Mucosa of rectum (tissue), 2 donors: ENCODE measurements at regions not wholly inside any gene's neighbourhood (a gene's known extent, or its start where the extent isn't known, plus 50 kb on each side); places are given as distances from the start of the nearest gene placed in this dataset.

Source experiments
- H3K27ac ChIP-seq, 2 donors: one replicate each; pipeline ENCODE4 v1.7.0; 2013; ENCODE audit warnings: inconsistent platforms in 2 of 2, low read depth in 2 of 2, low read length in 2 of 2
- H3K27me3 ChIP-seq, 2 donors: one replicate each; pipeline ENCODE4 v1.7.0; 2013; ENCODE audit warnings: low read length in 2 of 2; ENCODE audit not compliant: control insufficient read depth in 2 of 2, insufficient read depth in 2 of 2
- H3K36me3 ChIP-seq, 2 donors: one replicate each; pipeline ENCODE4 v1.7.0; 2013; ENCODE audit warnings: low read length in 2 of 2; ENCODE audit not compliant: control insufficient read depth in 2 of 2, insufficient read depth in 2 of 2
- H3K4me1 ChIP-seq, 2 donors: one replicate each; pipeline ENCODE4 v1.7.0; 2013; ENCODE audit warnings: low read length in 2 of 2, mild to moderate bottlenecking in 1 of 2; ENCODE audit not compliant: control insufficient read depth in 2 of 2, insufficient read depth in 2 of 2
- H3K4me3 ChIP-seq, 2 donors: one replicate each; pipeline ENCODE4 v1.7.0; 2013; ENCODE audit warnings: low read length in 2 of 2
- H3K9ac ChIP-seq, 2 donors: one replicate each; pipeline ENCODE4 v1.7.0; 2013; ENCODE audit warnings: low read length in 2 of 2, low read depth in 1 of 2, mild to moderate bottlenecking in 1 of 2
- H3K9me3 ChIP-seq, 2 donors: one replicate each; pipeline ENCODE4 v1.7.0; 2013; ENCODE audit warnings: low read length in 2 of 2; ENCODE audit not compliant: control insufficient read depth in 2 of 2
- donor health status: healthy.
- donor health status: Normal muscosa, but diverticular disease.

- Histone ChIP-seq H3K27me3 (no peaks in the 10 kb centered on the region), H3K9me3 (no peaks in the 10 kb centered on the region), H3K4me1 (peaks cover 5 to 21% of the 10 kb centered on the region in 2 donors), H3K4me3 (peak overlapping the region; percentile 39 to 48), H3K36me3 (no peaks in the 10 kb centered on the region), H3K9ac (peak overlapping the region in 1 of 2 donors; percentile 36), H3K27ac (peak overlapping the region; percentile 43 to 53)
Observed at GRCh38 chr4:68750555-68750954, 65.2 kb upstream of the UGT2B10 start.

GRCh38 chr4:68751138-68751537 lies 64.7 kb upstream of the UGT2B10 start:
- H3K9ac ChIP-seq, result peak overlapping the region in 1 of 2 donors; percentile 36
- H3K4me1 ChIP-seq, result peaks cover 0 to 21% of the 10 kb centered on the region in 2 donors
- H3K4me3 ChIP-seq, result peak overlapping the region; percentile 39 to 48
- H3K36me3 ChIP-seq, result no peaks in the 10 kb centered on the region
- peak overlapping the region; percentile 43 to 53 for H3K27ac ChIP-seq
- H3K9me3 ChIP-seq, result no peaks in the 10 kb centered on the region
- no peaks in the 10 kb centered on the region for H3K27me3 ChIP-seq

- H3K36me3 ChIP-seq, result no peaks in the 10 kb centered on the region
- H3K27ac ChIP-seq, result no peak overlapping the region
- no peak overlapping the region for H3K9ac ChIP-seq
- H3K9me3 ChIP-seq, result no peaks in the 10 kb centered on the region
- H3K27me3 ChIP-seq, result no peaks in the 10 kb centered on the region
- no peaks in the 10 kb centered on the region for H3K4me1 ChIP-seq
- no peak overlapping the region for H3K4me3 ChIP-seq
Observed at GRCh38 chr4:68765876-68766275, 49.9 kb upstream of the UGT2B10 start.
